ENCODE measurements at regions not wholly inside any gene's neighbourhood (a gene's known extent, or its start where the extent isn't known, plus 50 kb on each side); places are given as distances from the start of the nearest gene placed in this dataset.

- Histone ChIP-seq H3K27ac (ENCODE audit: low read depth, low read length) (no peak overlapping the region), H3K9ac (ENCODE audit: extremely low read depth, low read length, poor library complexity, severe bottlenecking) (no peak overlapping the region), H3K27me3 (ENCODE audit: control insufficient read depth, insufficient read depth, low read length, poor library complexity, severe bottlenecking) (no peaks in the 10 kb centered on the region), H3K4me3 (ENCODE audit: low read length) (no peak overlapping the region), H3K9me3 (ENCODE audit: control insufficient read depth, low read length) (no peaks in the 10 kb centered on the region), H3K36me3 (ENCODE audit: control insufficient read depth, insufficient read depth, low read length) (no peaks in the 10 kb centered on the region), H3K4me1 (ENCODE audit: control insufficient read depth, insufficient read depth, low read length) (no peaks in the 10 kb centered on the region)
- no peak for TF ChIP-seq CTCF (conservative IDR thresholded peaks at IDR 0.05)
- WGBS, 2 experiments (ENCODE audit: insufficient coverage in 1 of 2, insufficient read length in 1 of 2), result 100% methylated on average over 1 to 2 of the region's 2 CpGs
- H3K9me3 Mint-ChIP-seq, result no peaks in the 10 kb centered on the region
- no peaks in the 10 kb centered on the region for H3K27me3 Mint-ChIP-seq (ENCODE audit: insufficient read depth)
- no peak overlapping the region for H3K27ac Mint-ChIP-seq
- H3K36me3 Mint-ChIP-seq (ENCODE audit: low read depth), result no peaks in the 10 kb centered on the region
- H3K4me3 Mint-ChIP-seq, result no peak overlapping the region
- no peak for DNase-seq
- H3K4me1 Mint-ChIP-seq, result peaks cover 4% of the 10 kb centered on the region
These were observed 143.9 kb downstream of the PDGFRA start for GRCh38 chr4:54372951-54373350.

- Mint-ChIP-seq H3K9me3 (no peaks in the 10 kb centered on the region), H3K27me3 (ENCODE audit: insufficient read depth) (no peaks in the 10 kb centered on the region), H3K27ac (no peak overlapping the region), H3K36me3 (ENCODE audit: low read depth) (no peaks in the 10 kb centered on the region), H3K4me3 (no peak overlapping the region), H3K4me1 (peaks cover 4% of the 10 kb centered on the region)
- no peak overlapping the region for H3K27ac ChIP-seq (ENCODE audit: low read depth, low read length)
- 92 to 100% methylated on average over 2 to 4 of the region's 4 CpGs for WGBS, 2 experiments (ENCODE audit: insufficient coverage in 1 of 2, insufficient read length in 1 of 2)
- H3K36me3 ChIP-seq (ENCODE audit: control insufficient read depth, insufficient read depth, low read length), result no peaks in the 10 kb centered on the region
- H3K27me3 ChIP-seq (ENCODE audit: control insufficient read depth, insufficient read depth, low read length, poor library complexity, severe bottlenecking), result no peaks in the 10 kb centered on the region
- no peaks in the 10 kb centered on the region for H3K9me3 ChIP-seq (ENCODE audit: control insufficient read depth, low read length)
- H3K4me3 ChIP-seq (ENCODE audit: low read length), result no peak overlapping the region
- TF ChIP-seq CTCF (conservative IDR thresholded peaks at IDR 0.05), result no peak
- no peak overlapping the region for H3K9ac ChIP-seq (ENCODE audit: extremely low read depth, low read length, poor library complexity, severe bottlenecking)
- no peaks in the 10 kb centered on the region for H3K4me1 ChIP-seq (ENCODE audit: control insufficient read depth, insufficient read depth, low read length)
- DNase-seq, result no peak
These were observed 144.7 kb downstream of the PDGFRA start for GRCh38 chr4:54373718-54374210.

GRCh38 chr4:54378461-54378860 lies 149.4 kb downstream of the PDGFRA start:
- Histone ChIP-seq H3K9ac (ENCODE audit: extremely low read depth, low read length, poor library complexity, severe bottlenecking) (no peak overlapping the region), H3K4me1 (ENCODE audit: control insufficient read depth, insufficient read depth, low read length) (no peaks in the 10 kb centered on the region), H3K9me3 (ENCODE audit: control insufficient read depth, low read length) (no peaks in the 10 kb centered on the region), H3K27ac (ENCODE audit: low read depth, low read length) (no peak overlapping the region), H3K27me3 (ENCODE audit: control insufficient read depth, insufficient read depth, low read length, poor library complexity, severe bottlenecking) (no peaks in the 10 kb centered on the region), H3K4me3 (ENCODE audit: low read length) (no peak overlapping the region), H3K36me3 (ENCODE audit: control insufficient read depth, insufficient read depth, low read length) (no peaks in the 10 kb centered on the region)
- Mint-ChIP-seq H3K27me3 (ENCODE audit: insufficient read depth) (peaks cover under 1% of the 10 kb centered on the region), H3K9me3 (no peaks in the 10 kb centered on the region), H3K4me3 (no peak overlapping the region), H3K36me3 (ENCODE audit: low read depth) (no peaks in the 10 kb centered on the region), H3K27ac (no peak overlapping the region), H3K4me1 (peaks cover 4% of the 10 kb centered on the region)
- no peak for DNase-seq
- TF ChIP-seq CTCF (conservative IDR thresholded peaks at IDR 0.05), result no peak
- 93% methylated on average over 1 of the region's 1 CpG; no CpG with 5 or more reads in 1 of the 2 experiments for WGBS, 2 experiments (ENCODE audit: insufficient coverage in 1 of 2, insufficient read length in 1 of 2)

Data from endodermal cell (in vitro differentiated cells).